ENCODE measurements at regions not wholly inside any gene's neighbourhood (a gene's known extent, or its start where the extent isn't known, plus 50 kb on each side); places are given as distances from the start of the nearest gene placed in this dataset.

GRCh38 chr2:239732666-239733010, 292.5 kb downstream of the NDUFA10 start:
- CTCF ChIA-PET: no interaction called here
- TF ChIP-seq GFI1B (tag by site-specific recombination; IDR thresholded peaks at IDR 0.05) (no peak), ZNF133 (tag by site-specific recombination; IDR thresholded peaks at IDR 0.05) (no peak), ZBTB26 (tag by site-specific recombination; optimal IDR thresholded peaks at IDR 0.05) (no peak), ZBTB1 (tag by site-specific recombination; IDR thresholded peaks at IDR 0.05) (no peak), ZNF585B (tag by site-specific recombination; IDR thresholded peaks at IDR 0.05) (no peak), ZNF610 (tag by site-specific recombination; IDR thresholded peaks at IDR 0.05; ENCODE audit: borderline replicate concordance) (no peak), ZNF529 (tag by site-specific recombination; IDR thresholded peaks at IDR 0.05; ENCODE audit: insufficient replicate concordance) (no peak), REST (tag by site-specific recombination; IDR thresholded peaks at IDR 0.05) (no peak), ZNF76 (tag by site-specific recombination; IDR thresholded peaks at IDR 0.05; ENCODE audit: borderline replicate concordance, low read depth) (no peak), PBX3 (CRISPR knock-in tag; IDR thresholded peaks at IDR 0.05) (no peak), HOXA7 (CRISPR knock-in tag; IDR thresholded peaks at IDR 0.05; ENCODE audit: borderline replicate concordance) (no peak), ZNF623 (tag by site-specific recombination; IDR thresholded peaks at IDR 0.05) (no peak)
- POLR2A ChIA-PET: no interaction called here

GRCh38 chr2:239731998-239732665, 293.0 kb downstream of the NDUFA10 start:
- H3K27ac ChIP-seq (ENCODE audit: extremely low read depth, low read depth, low read length): no peak overlapping the region
- no peaks in the 10 kb centered on the region for H3K4me1 ChIP-seq (ENCODE audit: control insufficient read depth, insufficient read depth, low read length)
- no peak overlapping the region for H3K4me3 ChIP-seq (ENCODE audit: low read depth, low read length)
- H3K9me3 ChIP-seq (ENCODE audit: control insufficient read depth, insufficient read depth, low read depth, low read length): no peaks in the 10 kb centered on the region
- no peaks in the 10 kb centered on the region for H3K36me3 ChIP-seq (ENCODE audit: control insufficient read depth in 2 of 2, insufficient read depth in 1 of 2, low read length in 2 of 2)
- TF ChIP-seq ZXDB (tag by site-specific recombination; IDR thresholded peaks at IDR 0.05) (no peak), EGR2 (tag by site-specific recombination; IDR thresholded peaks at IDR 0.05; ENCODE audit: low read depth) (peak; percentile 67), KLF7 (tag by site-specific recombination; IDR thresholded peaks at IDR 0.05; ENCODE audit: borderline replicate concordance) (no peak), ZFP3 (tag by site-specific recombination; IDR thresholded peaks at IDR 0.05; ENCODE audit: low read depth) (no peak), YY1 (tag by site-specific recombination; IDR thresholded peaks at IDR 0.05) (no peak), ZNF184 (tag by site-specific recombination; IDR thresholded peaks at IDR 0.05) (no peak), ZNF174 (tag by site-specific recombination; IDR thresholded peaks at IDR 0.05) (no peak), ZFHX2 (tag by site-specific recombination; conservative IDR thresholded peaks at IDR 0.05) (peak; percentile 50), ZNF544 (tag by site-specific recombination; IDR thresholded peaks at IDR 0.05) (no peak), OVOL3 (tag by site-specific recombination; IDR thresholded peaks at IDR 0.05) (no peak), ZNF26 (tag by site-specific recombination; IDR thresholded peaks at IDR 0.05) (no peak), ZNF302 (tag by site-specific recombination; IDR thresholded peaks at IDR 0.05; ENCODE audit: low read depth) (no peak), ZNF214 (tag by site-specific recombination; IDR thresholded peaks at IDR 0.05; ENCODE audit: borderline replicate concordance) (no peak)
- CTCF ChIA-PET: no interaction called here
- POLR2A ChIA-PET: no interaction called here

More at GRCh38 chr2:239732666-239733010, 292.5 kb downstream of the NDUFA10 start:
- Histone ChIP-seq H3K4me1 (ENCODE audit: control insufficient read depth, insufficient read depth, low read length) (no peaks in the 10 kb centered on the region), H3K4me3 (ENCODE audit: low read depth, low read length) (no peak overlapping the region), H3K9me3 (ENCODE audit: control insufficient read depth, insufficient read depth, low read depth, low read length) (no peaks in the 10 kb centered on the region), H3K36me3 (ENCODE audit: control insufficient read depth in 2 of 2, insufficient read depth in 1 of 2, low read length in 2 of 2) (no peaks in the 10 kb centered on the region), H3K27ac (ENCODE audit: extremely low read depth, low read depth, low read length) (no peak overlapping the region)

Data from HEK293 (cell line).